Liver (tissue), 8 donors: ENCODE measurements at regions not wholly inside any gene's neighbourhood (a gene's known extent, or its start where the extent isn't known, plus 50 kb on each side); places are given as distances from the start of the nearest gene placed in this dataset.
"Not testable (repeated sequence)": the region's sequence is repeated elsewhere in the genome, so short reads cannot be mapped to it uniquely, and the experiment has no call there.

Experiments used
- DNase-seq: peaks from one replicate; pipeline ENCODE4 v3.0.0-alpha.2; 2017; ENCODE audit warnings: low spot score
- H3K27ac ChIP-seq, 2 donors: one replicate each; pipeline ENCODE4 v1.7.0; 2013; ENCODE audit warnings: inconsistent platforms in 2 of 2, low read length in 2 of 2, control low read depth in 1 of 2, low read depth in 1 of 2, mild to moderate bottlenecking in 1 of 2
- H3K27me3 ChIP-seq, 4 donors: one replicate each; pipeline versions ENCODE4 v1.6.1 to v1.7.0; 2013; ENCODE audit warnings: low read length in 3 of 4, inconsistent platforms in 1 of 4, mild to moderate bottlenecking in 1 of 4, moderate library complexity in 1 of 4; ENCODE audit not compliant: control insufficient read depth in 4 of 4, insufficient read depth in 4 of 4
- H3K36me3 ChIP-seq, 4 donors: one replicate each; pipeline versions ENCODE4 v1.6.1 to v1.7.0; 2013; ENCODE audit warnings: low read length in 3 of 4, mild to moderate bottlenecking in 3 of 4, low read depth in 1 of 4, moderate library complexity in 1 of 4; ENCODE audit not compliant: control insufficient read depth in 4 of 4, insufficient read depth in 3 of 4
- H3K4me1 ChIP-seq, 4 donors: one replicate each; pipeline versions ENCODE4 v1.6.1 to v1.7.0; 2013; ENCODE audit warnings: low read length in 3 of 4, mild to moderate bottlenecking in 3 of 4, moderate library complexity in 1 of 4; ENCODE audit not compliant: control insufficient read depth in 4 of 4, insufficient read depth in 4 of 4
- H3K4me3 ChIP-seq, 3 donors: one replicate each; pipeline versions ENCODE4 v1.6.1 to v1.7.0; 2013; ENCODE audit warnings: low read length in 3 of 3, control low read depth in 1 of 3, low read depth in 1 of 3, mild to moderate bottlenecking in 1 of 3
- H3K9ac ChIP-seq, 2 donors: one replicate each; pipeline ENCODE4 v1.7.0; 2013; ENCODE audit warnings: low read length in 2 of 2, mild to moderate bottlenecking in 2 of 2, moderate library complexity in 2 of 2, control low read depth in 1 of 2, low read depth in 1 of 2
- H3K9me3 ChIP-seq, 4 donors: one replicate each; pipeline versions ENCODE4 v1.6.1 to v1.7.0; 2013; ENCODE audit warnings: low read length in 3 of 4; ENCODE audit not compliant: control insufficient read depth in 4 of 4
- ATF3 ChIP-seq: IDR thresholded peaks from 2 replicates; pipeline ENCODE4 v1.6.1; 2016; ENCODE audit warnings: antibody characterized with exemption
- CTCF ChIP-seq: fragments of 150-350 bp; IDR thresholded peaks from 2 replicates; pipeline ENCODE4 v1.5.1; 2017; ENCODE audit warnings: improper control_type of control experiment, low read depth, low read length; ENCODE audit not compliant: missing input control
- EGR1 ChIP-seq, 2 donors: IDR thresholded peaks; 2 replicates each; pipeline ENCODE4 v1.6.1; 2016 to 2018; ENCODE audit warnings: antibody characterized with exemption in 2 of 2, low read depth in 2 of 2
- GABPA ChIP-seq, 2 donors: IDR thresholded peaks in 1 of 2; conservative IDR thresholded peaks in 1 of 2; 2 replicates each; pipeline ENCODE4 v1.6.1; 2016; ENCODE audit warnings: antibody characterized with exemption in 2 of 2, mild to moderate bottlenecking in 1 of 2, moderate library complexity in 1 of 2
- REST ChIP-seq: IDR thresholded peaks from 2 replicates; pipeline ENCODE4 v1.6.1; 2016; ENCODE audit warnings: antibody characterized with exemption, mild to moderate bottlenecking
- SP1 ChIP-seq: IDR thresholded peaks from 2 replicates; pipeline ENCODE4 v1.6.1; 2018; ENCODE audit warnings: antibody characterized with exemption, mild to moderate bottlenecking
- TAF1 ChIP-seq: conservative IDR thresholded peaks from 2 replicates; pipeline ENCODE4 v1.6.1; 2016; ENCODE audit warnings: antibody characterized with exemption, mild to moderate bottlenecking
- ZBTB33 ChIP-seq: IDR thresholded peaks from 2 replicates; pipeline ENCODE4 v1.6.1; 2016; ENCODE audit warnings: antibody characterized with exemption
- whole genome bisulfite sequencing: extraction: QIAGEN DNeasy Blood & Tissue Kit; methylation state at CpG from one replicate; pipeline ENCODE4 v1.1.7; 2013; 5-methylcytosine and 5-hydroxymethylcytosine counted together
- donor health status: healthy.
- donor health status: healthy.
- donor health status: healthy.
- donor health status: healthy.
- donor health status: healthy.

- not testable (repeated sequence) for DNase-seq, H3K4me1 ChIP-seq, H3K9me3 ChIP-seq, H3K27ac ChIP-seq, H3K4me3 ChIP-seq, H3K27me3 ChIP-seq, H3K9ac ChIP-seq, H3K36me3 ChIP-seq
- 64% methylated on average over 7 of the region's 7 CpGs for WGBS
Measured at GRCh38 chr17:20727201-20727600, 147.7 kb downstream of the CDRT15L2 start.

- Histone ChIP-seq H3K27ac (no peak overlapping the region), H3K9ac (no peak overlapping the region), H3K4me1 (no peaks in the 10 kb centered on the region), H3K36me3 (no peaks in the 10 kb centered on the region), H3K9me3 (no peaks in the 10 kb centered on the region), H3K27me3 (no peaks in the 10 kb centered on the region), H3K4me3 (no peak overlapping the region)
- no peak for TF ChIP-seq ATF3
- no peak for TF ChIP-seq SP1
- TF ChIP-seq EGR1 (IDR thresholded peaks at IDR 0.05; ENCODE audit: low read depth in 2 of 2), result no peak
- TF ChIP-seq GABPA (IDR thresholded peaks at IDR 0.05 in 1 of 2, conservative IDR thresholded peaks at IDR 0.05 in 1 of 2), result no peak
- TF ChIP-seq ZBTB33, result no peak
- TF ChIP-seq CTCF, result no peak
- no peak for TF ChIP-seq TAF1
- TF ChIP-seq REST, result no peak
- 72% methylated on average over 1 of the region's 1 CpG for WGBS
- DNase-seq, result no peak
Measured at GRCh38 chr17:20728181-20728580, 148.7 kb downstream of the CDRT15L2 start.

- 81% methylated on average over 6 of the region's 6 CpGs for WGBS
Measured at GRCh38 chr17:20731131-20731530, 151.6 kb downstream of the CDRT15L2 start.

More at GRCh38 chr17:20731131-20731530, 151.6 kb downstream of the CDRT15L2 start:
- H3K27me3 ChIP-seq, H3K4me1 ChIP-seq, H3K4me3 ChIP-seq, H3K36me3 ChIP-seq, H3K9ac ChIP-seq, DNase-seq, H3K27ac ChIP-seq, H3K9me3 ChIP-seq: not testable (repeated sequence)
